DMS114 treated with DMSO at 0.1 percent for 48 hours (cell line): ENCODE measurements at regions not wholly inside any gene's neighbourhood (a gene's known extent, or its start where the extent isn't known, plus 50 kb on each side); places are given as distances from the start of the nearest gene placed in this dataset.
"Not testable (repeated sequence)": the region's sequence is repeated elsewhere in the genome, so short reads cannot be mapped to it uniquely, and the experiment has no call there.

Source experiments
- DNase-seq: peaks from one replicate; lab custom pipeline; 2025; ENCODE audit not compliant: unreplicated experiment; lab: John Stamatoyannopoulos, UW

- DNase-seq, result not testable (repeated sequence)
These were observed 1997.5 kb upstream of the RAG2 start for GRCh38 chr11:38595359-38596016.

GRCh38 chr11:38594895-38595294, 1996.9 kb upstream of the RAG2 start:
- no peak for DNase-seq

GRCh38 chr11:38593649-38594048, 1995.6 kb upstream of the RAG2 start:
- DNase-seq, result no peak

GRCh38 chr11:38582756-38583155, 1984.7 kb upstream of the RAG2 start:
- no peak for DNase-seq

DNA sequence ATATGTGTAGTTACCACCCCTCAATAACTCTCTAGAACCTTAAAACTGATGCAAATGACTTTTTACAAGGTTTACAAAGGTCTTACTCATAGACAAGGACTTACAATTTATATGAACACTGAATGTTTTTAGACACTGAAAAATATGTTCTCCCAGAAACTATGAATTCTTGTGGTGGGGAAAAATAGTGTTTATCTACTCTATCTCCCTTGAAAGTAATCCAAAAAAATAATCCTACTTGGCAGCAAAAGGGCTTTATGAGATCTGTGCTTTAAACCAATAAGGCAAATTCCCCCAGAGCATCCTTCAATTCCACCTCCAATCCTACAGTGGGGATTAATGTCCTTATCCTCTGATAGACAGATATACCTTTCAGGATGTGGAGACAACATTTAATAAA, 1984.1 kb upstream of the RAG2 start:
- no peak for DNase-seq

DNA sequence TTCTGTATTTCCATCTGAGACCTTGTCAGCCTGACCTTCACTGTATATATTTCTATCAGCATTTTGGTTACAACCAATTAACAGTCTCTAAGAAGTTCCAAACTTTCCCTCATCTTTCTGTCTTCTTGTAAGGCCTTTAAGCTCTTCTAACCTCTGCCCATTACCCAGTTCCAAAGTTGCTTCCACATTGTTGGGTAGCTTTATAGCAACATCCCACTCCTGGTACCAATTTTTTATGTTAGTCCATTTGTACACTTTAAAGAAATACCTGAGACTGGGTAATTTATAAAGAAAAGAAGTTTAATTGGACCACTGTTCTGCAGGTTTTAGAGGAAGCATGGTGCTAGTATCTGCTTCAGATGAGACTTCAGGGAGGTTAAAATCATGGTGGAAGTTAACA, 1979.7 kb upstream of the RAG2 start:
- DNase-seq, result no peak

DNA sequence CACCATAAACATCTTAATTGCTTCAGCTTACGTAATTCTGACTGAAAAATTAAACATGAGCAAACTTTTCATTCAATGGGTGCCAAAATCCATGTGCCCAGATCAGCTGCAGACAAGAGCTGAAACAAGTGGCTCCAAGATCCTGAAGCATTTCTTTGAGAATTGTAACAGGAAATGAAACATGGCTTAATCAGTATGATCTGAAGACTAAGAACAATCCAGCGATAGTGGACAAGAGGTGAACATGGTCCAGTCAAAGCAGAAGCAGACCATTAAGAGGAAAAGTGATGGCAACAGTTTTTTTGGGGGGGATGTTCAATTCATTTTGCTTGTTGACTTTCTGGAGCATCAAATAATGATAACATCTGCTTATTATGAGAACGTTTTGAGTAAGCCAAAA, 1964.5 kb upstream of the RAG2 start:
- DNase-seq, result no peak

DNA sequence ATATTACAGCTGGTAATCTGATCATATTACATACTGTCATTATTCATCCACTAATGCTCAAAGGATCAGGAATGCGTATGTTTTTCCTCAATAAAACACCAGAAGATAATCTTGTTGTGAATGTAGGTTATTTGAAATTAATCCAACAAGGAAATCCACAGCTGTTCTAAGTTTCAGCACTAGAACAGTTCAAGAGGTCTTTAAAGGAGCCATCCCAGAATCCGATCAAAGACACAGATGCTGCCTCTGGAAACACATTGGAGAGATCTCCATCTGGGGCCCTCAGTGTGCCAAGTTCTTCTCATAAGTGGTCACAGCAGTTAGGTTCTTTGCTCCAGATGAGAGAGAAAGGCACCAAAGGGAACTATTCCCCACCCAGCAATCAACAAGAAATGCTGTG, 1955.1 kb upstream of the RAG2 start:
- no peak for DNase-seq

GRCh38 chr11:38547462-38547861, 1949.4 kb upstream of the RAG2 start:
- no peak for DNase-seq

DNA sequence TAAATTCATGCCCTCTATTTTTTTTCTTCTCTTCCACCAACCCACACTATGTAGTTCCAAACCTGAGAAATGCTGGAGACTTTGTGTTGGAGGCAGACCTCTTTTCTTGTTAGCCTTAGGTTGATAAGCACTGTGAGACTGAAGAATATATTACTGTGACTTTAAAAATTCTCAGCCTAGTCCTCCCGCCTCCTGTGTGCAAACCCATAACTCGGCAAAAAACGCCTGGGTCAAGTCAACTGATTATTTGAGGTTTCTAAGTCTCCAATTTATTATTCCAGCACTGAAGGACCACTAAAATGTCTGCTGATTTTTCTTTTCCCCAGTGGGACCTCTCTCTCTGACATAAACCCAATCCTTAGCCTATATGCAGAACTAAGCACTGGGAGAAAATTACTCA, 1946.0 kb upstream of the RAG2 start:
- no peak for DNase-seq

DNA sequence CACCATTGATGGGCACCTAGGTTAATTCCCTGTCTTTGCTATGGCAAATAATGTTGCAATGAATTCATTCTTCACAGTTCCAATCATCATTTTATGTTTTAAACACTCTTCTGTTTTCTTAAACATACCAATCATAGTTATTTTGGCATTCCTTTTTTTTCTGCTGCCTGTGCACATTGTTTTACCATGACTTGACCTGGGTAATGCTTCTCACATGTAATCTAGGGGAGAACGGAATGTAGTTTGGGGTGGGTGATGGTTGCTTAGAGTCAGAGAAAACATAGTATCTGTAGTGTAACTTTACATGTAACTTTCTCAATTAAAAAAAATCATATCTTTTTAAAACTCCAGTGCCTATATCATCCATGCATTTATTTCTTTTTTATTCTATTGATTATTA, 1945.3 kb upstream of the RAG2 start:
- DNase-seq, result no peak

DNA sequence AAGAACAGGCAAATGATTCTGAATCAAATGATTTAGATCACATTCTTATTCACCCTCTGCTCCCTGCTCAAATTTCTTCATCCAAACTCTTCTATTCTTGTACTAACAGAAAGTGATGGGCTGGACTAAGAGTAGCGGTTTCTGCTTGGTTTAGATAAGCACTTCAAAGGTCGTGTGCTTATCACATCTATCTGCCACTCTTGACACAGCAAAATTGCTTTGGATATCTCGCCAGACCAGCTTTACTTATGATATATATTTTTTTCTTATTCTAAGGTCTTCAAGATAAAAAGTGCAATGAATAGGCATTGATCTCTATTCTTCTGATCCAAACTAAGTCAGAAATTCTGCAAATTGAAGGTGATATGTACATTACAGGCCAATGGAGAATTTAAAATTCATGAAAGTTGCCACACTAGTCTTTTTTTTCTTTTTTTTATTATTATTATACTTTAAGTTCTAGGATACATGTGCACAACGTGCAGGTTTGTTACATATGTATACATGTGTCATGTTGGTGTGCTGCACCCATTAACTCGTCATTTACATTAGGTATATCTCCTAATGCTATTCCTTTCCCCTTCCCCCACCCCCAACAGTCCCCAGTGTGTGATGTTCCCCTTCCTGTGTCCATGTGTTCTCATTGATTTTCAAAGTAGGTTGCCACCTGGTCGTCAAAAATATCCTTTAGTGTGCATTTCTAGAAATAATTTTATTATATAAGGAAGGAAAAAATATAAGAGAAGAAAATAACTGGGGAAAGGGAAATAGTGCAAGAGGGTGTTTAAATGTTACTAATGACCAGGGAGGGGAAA, 1941.0 kb upstream of the RAG2 start:
- no peak for DNase-seq

GRCh38 chr11:38530226-38530625, 1932.2 kb upstream of the RAG2 start:
- DNase-seq, result no peak

DNA sequence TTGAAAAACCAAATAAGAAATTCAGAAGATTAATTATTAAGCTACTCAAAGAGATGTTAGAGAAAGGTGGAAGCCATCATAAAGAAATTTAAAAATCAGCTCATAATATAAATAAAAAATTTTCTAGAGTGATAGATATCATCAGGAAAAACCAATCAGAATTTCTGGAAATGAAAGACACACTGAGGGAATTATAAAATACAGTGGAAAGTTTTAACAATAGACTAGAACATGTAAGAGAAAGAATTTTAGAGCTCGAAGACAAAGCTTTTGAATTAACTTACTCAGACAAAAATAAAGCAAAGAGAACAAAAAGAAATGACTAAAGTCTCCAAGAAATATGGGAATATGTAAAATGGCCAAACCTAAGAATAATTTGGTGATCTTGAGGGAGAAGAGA, 1926.9 kb upstream of the RAG2 start:
- no peak for DNase-seq

DNA sequence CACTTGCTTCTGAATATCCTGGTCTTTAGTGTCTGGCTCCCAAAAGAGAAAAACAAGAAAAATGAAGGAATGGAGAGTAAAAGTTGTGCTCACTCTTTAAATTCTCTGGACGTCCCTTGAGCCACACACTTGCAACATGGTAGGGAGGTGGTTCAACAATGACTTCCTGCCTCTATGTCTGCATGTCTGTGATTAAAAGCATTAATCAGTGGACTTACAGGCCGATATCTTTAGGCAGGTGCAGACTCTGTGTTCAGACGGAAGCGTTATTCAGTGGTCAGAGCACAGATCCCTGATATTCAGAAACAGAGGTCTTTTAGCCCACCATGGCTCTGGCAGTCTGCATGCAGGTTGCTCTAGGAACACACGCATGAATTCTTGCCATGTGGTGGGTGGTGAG, 1920.0 kb upstream of the RAG2 start:
- no peak for DNase-seq

DNA sequence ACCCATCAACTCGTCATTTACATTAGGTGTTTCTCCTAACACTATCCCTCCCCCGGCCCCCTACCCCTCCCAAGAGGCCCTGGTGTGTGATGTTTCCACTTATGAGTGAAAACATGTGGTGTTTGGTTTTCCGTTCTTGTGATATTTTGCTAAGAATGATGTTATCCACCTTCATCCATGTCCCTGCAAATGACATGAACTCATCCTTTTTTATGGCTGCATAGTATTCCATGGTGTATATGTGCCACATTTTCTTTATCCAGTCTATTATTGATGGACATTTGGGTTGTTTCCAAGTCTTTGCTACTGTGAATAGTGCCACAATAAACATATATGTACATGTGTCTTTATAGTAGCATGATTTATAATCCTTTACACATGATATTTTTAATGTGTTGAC, 1914.8 kb upstream of the RAG2 start:
- not testable (repeated sequence) for DNase-seq

DNA sequence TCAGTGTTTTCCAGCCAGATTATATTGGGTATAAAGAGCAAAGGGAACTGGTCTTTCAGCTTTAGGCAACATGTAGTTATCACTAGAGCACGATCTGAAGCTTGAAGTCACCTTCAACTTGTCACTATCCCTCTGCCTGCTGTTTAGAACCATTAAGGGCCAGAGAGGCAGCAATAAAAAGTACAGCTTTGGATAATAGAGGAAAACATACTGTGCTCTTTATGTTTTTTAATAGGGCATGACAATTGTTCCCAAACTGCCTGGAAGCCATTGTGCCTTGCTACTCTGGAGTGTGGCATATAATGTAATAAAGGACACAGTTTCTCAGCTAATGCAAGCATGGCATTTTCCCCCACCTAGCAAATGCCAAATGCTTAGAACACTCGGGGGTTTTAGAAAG, 1912.0 kb upstream of the RAG2 start:
- DNase-seq, result no peak

GRCh38 chr11:38503876-38504275, 1905.8 kb upstream of the RAG2 start:
- no peak for DNase-seq

DNA sequence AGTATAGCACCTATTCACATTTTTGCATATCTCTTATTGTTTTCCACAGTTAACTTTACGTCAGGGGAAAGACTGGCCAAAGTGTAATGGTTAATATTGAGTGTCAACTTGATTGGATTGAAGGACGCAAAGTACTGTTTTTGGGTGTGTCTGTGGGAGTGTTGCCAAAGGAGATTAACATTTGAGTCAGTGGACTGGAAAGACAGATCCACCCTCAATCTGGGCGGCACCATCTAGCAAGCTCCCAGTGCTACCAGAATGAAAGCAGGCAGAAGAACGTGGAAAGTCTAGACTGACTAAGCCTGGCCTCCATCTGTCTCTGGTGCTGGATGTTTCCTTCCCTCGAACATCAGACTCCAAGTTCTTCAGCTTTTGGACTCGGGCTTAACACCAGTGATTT, 1900.7 kb upstream of the RAG2 start:
- DNase-seq, result no peak

DNA sequence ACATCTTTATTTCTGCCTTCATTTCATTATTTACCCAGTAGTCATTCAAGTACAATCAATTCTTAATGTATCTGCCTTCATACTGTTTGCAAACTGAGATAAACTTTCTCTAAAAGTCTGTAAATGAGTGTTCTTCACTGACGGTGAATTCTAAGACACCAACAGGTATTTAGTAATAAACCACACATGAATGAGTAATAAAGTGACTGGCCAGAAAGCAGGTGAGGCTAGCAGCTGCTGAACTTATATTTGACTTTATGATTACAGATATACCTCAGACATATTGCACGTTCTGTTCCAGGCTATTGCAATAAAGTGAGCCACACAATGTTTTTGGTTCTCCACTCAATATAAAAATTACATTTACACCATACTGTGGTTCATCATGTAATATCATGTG, 1894.0 kb upstream of the RAG2 start:
- no peak for DNase-seq

- DNase-seq, result no peak
These were observed 1883.4 kb upstream of the RAG2 start for GRCh38 chr11:38481391-38481790.

DNA sequence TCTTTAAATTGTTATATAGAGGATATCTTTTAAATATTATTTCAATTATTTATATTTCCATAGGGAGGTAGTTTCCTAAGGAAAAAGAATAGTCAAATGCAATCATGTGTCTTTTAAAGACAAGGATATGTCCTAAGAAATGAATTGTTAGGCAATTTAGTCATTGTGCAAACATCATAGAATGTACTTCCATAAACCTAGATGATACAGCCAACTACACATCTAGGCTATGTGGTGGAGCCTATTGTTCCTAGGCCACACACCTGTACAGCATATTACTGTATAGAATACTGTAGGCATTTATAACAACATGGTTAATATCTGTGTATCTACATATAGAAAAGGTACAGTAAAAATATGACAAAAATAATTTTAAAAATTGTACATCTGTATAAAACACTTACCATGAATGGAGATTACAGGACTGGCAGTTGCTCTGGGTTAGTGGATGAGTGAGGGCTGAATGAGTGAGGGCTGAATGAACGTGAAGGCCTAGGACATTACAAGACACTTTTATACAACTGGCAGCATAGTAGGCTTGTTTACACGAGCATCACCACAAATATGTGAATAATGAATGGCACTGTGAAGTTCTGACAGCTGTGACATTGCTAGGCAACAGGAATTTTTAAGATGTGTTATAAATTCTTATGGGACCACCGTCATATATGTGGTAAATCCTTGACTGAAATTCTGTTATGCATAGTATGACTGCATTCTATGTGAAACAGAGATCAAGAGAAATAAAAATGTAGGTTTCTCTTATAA, 1879.0 kb upstream of the RAG2 start:
- DNase-seq, result no peak
